ENCODE measurements at regions not wholly inside any gene's neighbourhood (a gene's known extent, or its start where the extent isn't known, plus 50 kb on each side); places are given as distances from the start of the nearest gene placed in this dataset.

DNA sequence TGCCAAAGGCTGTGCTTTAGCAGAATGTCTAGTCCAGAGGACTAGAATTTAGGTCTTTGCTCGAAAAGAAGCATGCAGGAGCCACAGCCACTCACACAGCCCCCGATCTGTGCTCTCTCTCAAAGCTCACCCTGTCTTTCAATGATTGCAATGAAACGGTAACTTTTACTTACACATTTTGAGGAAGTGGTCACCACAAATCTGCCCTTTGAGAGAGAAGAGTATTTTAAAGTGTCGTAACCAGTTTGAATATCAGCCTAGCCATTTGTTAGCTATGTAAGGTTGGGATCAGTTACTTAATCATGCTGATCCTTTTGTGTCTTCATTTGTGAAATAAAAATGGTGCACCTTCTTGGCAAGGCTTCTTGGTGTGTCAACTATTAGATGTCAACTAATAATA lies 209.0 kb downstream of the TFAP2A start:
- H3K4me3 Mint-ChIP-seq (ENCODE audit: unreplicated experiment) = no peak overlapping the region
- no peaks in the 10 kb centered on the region for H3K4me1 Mint-ChIP-seq (ENCODE audit: low read depth, unreplicated experiment)
- DNase-seq (ENCODE audit: low read depth) (no peak), FAIRE-seq (no peak)
- no peak overlapping the region for H3K27ac Mint-ChIP-seq (ENCODE audit: unreplicated experiment)
- no peaks in the 10 kb centered on the region for H3K27me3 ChIP-seq (ENCODE audit: insufficient read depth, low read length)
- no peaks in the 10 kb centered on the region for H4K20me1 ChIP-seq (ENCODE audit: insufficient read depth, low read length)
- H3K4me2 ChIP-seq (ENCODE audit: low read length) = no peak overlapping the region
- H3K36me3 ChIP-seq (ENCODE audit: insufficient read depth, low read length) = no peaks in the 10 kb centered on the region
- peaks cover 5% of the 10 kb centered on the region for H3K9me3 Mint-ChIP-seq (ENCODE audit: unreplicated experiment)
- no peaks in the 10 kb centered on the region for H3K79me2 ChIP-seq (ENCODE audit: insufficient read depth, low read length)
- H3K4me1 ChIP-seq (ENCODE audit: insufficient read depth, low read length) = no peaks in the 10 kb centered on the region
- TF ChIP-seq EZH2 (IDR thresholded peaks at IDR 0.05; ENCODE audit: insufficient read depth, low read length) = no peak
- TF ChIP-seq, protein P1, sequence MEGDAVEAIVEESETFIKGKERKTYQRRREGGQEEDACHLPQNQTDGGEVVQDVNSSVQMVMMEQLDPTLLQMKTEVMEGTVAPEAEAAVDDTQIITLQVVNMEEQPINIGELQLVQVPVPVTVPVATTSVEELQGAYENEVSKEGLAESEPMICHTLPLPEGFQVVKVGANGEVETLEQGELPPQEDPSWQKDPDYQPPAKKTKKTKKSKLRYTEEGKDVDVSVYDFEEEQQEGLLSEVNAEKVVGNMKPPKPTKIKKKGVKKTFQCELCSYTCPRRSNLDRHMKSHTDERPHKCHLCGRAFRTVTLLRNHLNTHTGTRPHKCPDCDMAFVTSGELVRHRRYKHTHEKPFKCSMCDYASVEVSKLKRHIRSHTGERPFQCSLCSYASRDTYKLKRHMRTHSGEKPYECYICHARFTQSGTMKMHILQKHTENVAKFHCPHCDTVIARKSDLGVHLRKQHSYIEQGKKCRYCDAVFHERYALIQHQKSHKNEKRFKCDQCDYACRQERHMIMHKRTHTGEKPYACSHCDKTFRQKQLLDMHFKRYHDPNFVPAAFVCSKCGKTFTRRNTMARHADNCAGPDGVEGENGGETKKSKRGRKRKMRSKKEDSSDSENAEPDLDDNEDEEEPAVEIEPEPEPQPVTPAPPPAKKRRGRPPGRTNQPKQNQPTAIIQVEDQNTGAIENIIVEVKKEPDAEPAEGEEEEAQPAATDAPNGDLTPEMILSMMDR (IDR thresholded peaks at IDR 0.05; ENCODE audit: insufficient read depth, low read depth, low read length) = no peak
- H2AFZ ChIP-seq (ENCODE audit: low read depth, low read length) = no peak overlapping the region
- H3K27me3 Mint-ChIP-seq (ENCODE audit: low read depth, unreplicated experiment) = peaks cover 16% of the 10 kb centered on the region
- H3K4me3 ChIP-seq (ENCODE audit: insufficient read depth, low read depth, low read length) = no peak overlapping the region
- H3K36me3 Mint-ChIP-seq (ENCODE audit: low read depth, unreplicated experiment) = no peaks in the 10 kb centered on the region
- H3K27ac ChIP-seq (ENCODE audit: low read depth, low read length) = no peak overlapping the region
- no peak overlapping the region for H3K9ac ChIP-seq (ENCODE audit: low read length)
- no peaks in the 10 kb centered on the region for H3K9me3 ChIP-seq (ENCODE audit: insufficient read depth, low read depth, low read length)

DNA sequence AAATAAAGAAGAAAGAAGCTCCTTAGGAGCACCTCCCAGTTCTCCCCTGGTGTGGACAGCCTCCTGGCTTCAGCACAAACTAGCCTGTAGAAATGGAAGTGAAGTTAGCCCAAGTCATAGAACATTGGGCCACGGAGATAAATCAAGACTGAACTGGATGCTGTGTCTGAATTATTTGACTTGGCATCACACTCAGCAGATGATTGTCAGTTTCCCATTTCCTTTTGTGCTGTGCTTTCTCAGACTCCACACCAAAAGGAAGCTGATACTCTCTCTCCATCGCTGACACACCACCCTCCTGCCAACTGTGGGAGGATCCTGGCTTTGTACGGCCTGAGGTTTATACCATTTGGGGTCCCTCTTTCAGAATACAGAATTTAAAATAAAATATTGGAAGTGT lies 209.8 kb downstream of the TFAP2A start:
- Histone ChIP-seq H3K27me3 (ENCODE audit: insufficient read depth, low read length) (no peaks in the 10 kb centered on the region), H2AFZ (ENCODE audit: low read depth, low read length) (no peak overlapping the region), H3K9me3 (ENCODE audit: insufficient read depth, low read depth, low read length) (no peaks in the 10 kb centered on the region), H3K9ac (ENCODE audit: low read length) (no peak overlapping the region), H3K4me2 (ENCODE audit: low read length) (no peak overlapping the region), H4K20me1 (ENCODE audit: insufficient read depth, low read length) (no peaks in the 10 kb centered on the region), H3K4me3 (ENCODE audit: insufficient read depth, low read depth, low read length) (no peak overlapping the region), H3K79me2 (ENCODE audit: insufficient read depth, low read length) (no peaks in the 10 kb centered on the region), H3K4me1 (ENCODE audit: insufficient read depth, low read length) (no peaks in the 10 kb centered on the region), H3K27ac (ENCODE audit: low read depth, low read length) (no peak overlapping the region), H3K36me3 (ENCODE audit: insufficient read depth, low read length) (no peaks in the 10 kb centered on the region)
- H3K4me1 Mint-ChIP-seq (ENCODE audit: low read depth, unreplicated experiment) = no peaks in the 10 kb centered on the region
- H3K27ac Mint-ChIP-seq (ENCODE audit: unreplicated experiment) = no peak overlapping the region
- H3K36me3 Mint-ChIP-seq (ENCODE audit: low read depth, unreplicated experiment) = no peaks in the 10 kb centered on the region
- no peak for DNase-seq (ENCODE audit: low read depth)
- H3K27me3 Mint-ChIP-seq (ENCODE audit: low read depth, unreplicated experiment) = peaks cover 16% of the 10 kb centered on the region
- FAIRE-seq = no peak
- no peak overlapping the region for H3K4me3 Mint-ChIP-seq (ENCODE audit: unreplicated experiment)
- TF ChIP-seq, protein P1 (IDR thresholded peaks at IDR 0.05; ENCODE audit: insufficient read depth, low read depth, low read length) = no peak
- TF ChIP-seq EZH2 (IDR thresholded peaks at IDR 0.05; ENCODE audit: insufficient read depth, low read length) = no peak
- peaks cover 5% of the 10 kb centered on the region for H3K9me3 Mint-ChIP-seq (ENCODE audit: unreplicated experiment)

DNA sequence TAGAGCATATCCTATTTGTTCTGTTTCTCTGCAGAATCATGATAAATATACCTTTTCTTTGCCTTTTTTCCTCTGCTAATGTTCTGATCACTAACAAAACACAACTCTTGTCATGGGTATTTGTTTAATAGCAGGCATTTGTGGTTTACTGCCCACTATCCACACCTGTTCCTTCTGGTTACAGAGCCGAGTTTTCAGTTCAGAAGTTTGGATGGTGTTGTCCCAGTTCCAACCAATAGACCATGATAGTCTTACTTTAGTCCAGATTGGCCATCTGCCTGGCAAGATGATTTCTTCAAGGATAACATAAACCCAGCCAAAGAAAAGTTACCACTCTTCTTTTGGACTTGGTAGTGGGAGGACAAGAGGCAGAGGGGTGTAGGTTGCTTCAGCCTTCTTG lies 211.2 kb downstream of the TFAP2A start:
- Histone ChIP-seq H3K9me3 (ENCODE audit: insufficient read depth, low read depth, low read length) (no peaks in the 10 kb centered on the region), H3K79me2 (ENCODE audit: insufficient read depth, low read length) (no peaks in the 10 kb centered on the region), H3K27me3 (ENCODE audit: insufficient read depth, low read length) (no peaks in the 10 kb centered on the region), H3K9ac (ENCODE audit: low read length) (no peak overlapping the region), H3K4me1 (ENCODE audit: insufficient read depth, low read length) (no peaks in the 10 kb centered on the region), H3K4me2 (ENCODE audit: low read length) (no peak overlapping the region), H3K27ac (ENCODE audit: low read depth, low read length) (no peak overlapping the region), H2AFZ (ENCODE audit: low read depth, low read length) (no peak overlapping the region), H3K36me3 (ENCODE audit: insufficient read depth, low read length) (no peaks in the 10 kb centered on the region), H3K4me3 (ENCODE audit: insufficient read depth, low read depth, low read length) (no peak overlapping the region), H4K20me1 (ENCODE audit: insufficient read depth, low read length) (no peaks in the 10 kb centered on the region)
- TF ChIP-seq, protein P1 (IDR thresholded peaks at IDR 0.05; ENCODE audit: insufficient read depth, low read depth, low read length) = no peak
- no peak for TF ChIP-seq EZH2 (IDR thresholded peaks at IDR 0.05; ENCODE audit: insufficient read depth, low read length)
- no peak for DNase-seq (ENCODE audit: low read depth)
- FAIRE-seq = no peak
- no peaks in the 10 kb centered on the region for H3K4me1 Mint-ChIP-seq (ENCODE audit: low read depth, unreplicated experiment)
- peaks cover 13% of the 10 kb centered on the region for H3K27me3 Mint-ChIP-seq (ENCODE audit: low read depth, unreplicated experiment)
- peaks cover 5% of the 10 kb centered on the region for H3K9me3 Mint-ChIP-seq (ENCODE audit: unreplicated experiment)
- H3K4me3 Mint-ChIP-seq (ENCODE audit: unreplicated experiment) = no peak overlapping the region
- no peaks in the 10 kb centered on the region for H3K36me3 Mint-ChIP-seq (ENCODE audit: low read depth, unreplicated experiment)
- H3K27ac Mint-ChIP-seq (ENCODE audit: unreplicated experiment) = no peak overlapping the region
